BJ (cell line): ENCODE measurements at regions not wholly inside any gene's neighbourhood (a gene's known extent, or its start where the extent isn't known, plus 50 kb on each side); places are given as distances from the start of the nearest gene placed in this dataset.
"Not testable (repeated sequence)": the region's sequence is repeated elsewhere in the genome, so short reads cannot be mapped to it uniquely, and the experiment has no call there.

Experiments
- CTCF ChIA-PET: fragments of 350-600 bp; formaldehyde crosslinking; extraction: SDS; loops from one replicate; lab custom pipeline; 2021; ENCODE audit warnings: antibody characterized with exemption, inconsistent platforms; lab: Yijun Ruan, JAX
- POLR2A ChIA-PET: fragments of 300-600 bp; sonication (Branson Sonifier 250); formaldehyde crosslinking; extraction: SDS; loops from one replicate; lab custom pipeline; 2021; ENCODE audit warnings: antibody characterized with exemption; lab: Charles Lee
- DNase-seq: peaks from one replicate; pipeline ENCODE4 v3.0.0-alpha.2; 2011; ENCODE audit warnings: low read depth
- H3K27me3 ChIP-seq: 2 replicates; pipeline ENCODE4 v1.6.0; 2011; ENCODE audit warnings: low read length; ENCODE audit not compliant: control insufficient read depth, insufficient read depth
- H3K36me3 ChIP-seq: 2 replicates; pipeline ENCODE4 v1.5.1; 2011; ENCODE audit warnings: low read length; ENCODE audit not compliant: control insufficient read depth, insufficient read depth
- H3K4me3 ChIP-seq: 2 replicates; pipeline ENCODE4 v1.5.1; 2011; ENCODE audit warnings: low read depth, mild to moderate bottlenecking, control low read depth, low read length
- TF ChIP-seq, protein P1 (sequence below): IDR thresholded peaks from 2 replicates; pipeline ENCODE4 v1.5.1; 2011; ENCODE audit warnings: low read depth, mild to moderate bottlenecking, control low read depth, inconsistent platforms, low read length, moderate library complexity; ENCODE audit not compliant: insufficient read depth

DNA sequence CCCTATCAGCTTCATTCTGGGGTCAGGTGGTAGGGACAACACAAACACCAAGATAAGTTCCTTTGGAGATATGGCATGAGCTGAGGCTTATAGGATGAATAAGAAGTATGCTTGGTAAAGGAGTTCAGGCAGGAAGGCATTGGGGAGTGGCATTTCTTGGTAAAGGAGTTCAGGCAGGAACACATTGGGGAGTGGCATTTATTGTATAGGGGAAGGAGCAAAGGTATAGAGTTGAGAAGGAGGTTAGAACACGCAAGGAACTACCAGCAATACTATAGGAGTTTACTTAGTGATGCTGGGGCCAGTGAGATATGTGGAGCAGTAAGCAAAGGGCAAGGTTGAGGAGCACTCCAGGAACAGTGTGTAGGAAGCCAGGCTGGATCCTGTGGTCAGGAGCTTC, 625.9 kb downstream of the TTLL7 start:
- H3K4me3 ChIP-seq, DNase-seq, H3K27me3 ChIP-seq, H3K36me3 ChIP-seq, CTCF ChIA-PET, POLR2A ChIA-PET: not testable (repeated sequence)

DNA sequence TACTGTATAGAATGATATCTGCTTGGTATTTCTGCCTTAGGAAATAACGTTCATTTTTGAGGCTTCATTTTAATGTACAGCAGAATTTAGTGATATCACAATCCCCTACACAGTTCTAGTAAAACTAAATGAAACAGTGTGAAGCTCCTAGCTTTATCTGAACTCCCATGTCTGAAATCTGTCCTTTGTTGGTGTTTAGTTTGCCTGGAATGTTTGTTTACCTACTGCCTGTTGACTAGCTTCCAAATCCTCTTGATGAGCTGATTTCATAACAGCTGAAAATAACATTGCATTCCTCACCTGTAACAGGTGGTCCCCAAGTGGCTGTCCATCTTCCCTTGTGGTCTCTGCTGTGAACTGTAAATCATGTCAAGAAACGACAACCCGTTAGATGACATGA, 629.1 kb downstream of the TTLL7 start:
- DNase-seq, CTCF ChIA-PET, POLR2A ChIA-PET, H3K27me3 ChIP-seq, H3K36me3 ChIP-seq, H3K4me3 ChIP-seq: not testable (repeated sequence)

DNA sequence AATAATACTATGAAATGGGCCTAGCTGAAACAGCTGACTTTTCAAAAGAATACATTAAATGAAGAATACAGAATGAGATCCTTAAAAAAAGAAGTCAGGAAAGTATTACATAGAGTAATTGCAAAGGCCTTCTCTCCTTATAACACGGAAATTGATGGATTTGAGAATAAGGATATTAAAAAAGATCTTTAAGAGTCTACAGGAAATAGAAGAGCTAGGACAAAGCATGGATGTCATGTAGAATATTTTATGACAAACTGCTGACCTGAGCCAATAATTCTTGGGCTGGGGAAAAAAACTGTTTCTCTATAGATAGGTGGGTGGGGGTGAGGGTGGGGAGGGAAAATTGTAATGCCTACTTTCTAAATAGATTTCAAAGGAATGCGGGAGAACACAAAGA, 633.6 kb downstream of the TTLL7 start:
- H3K4me3 ChIP-seq, POLR2A ChIA-PET, H3K27me3 ChIP-seq, H3K36me3 ChIP-seq, DNase-seq, CTCF ChIA-PET: not testable (repeated sequence)

DNA sequence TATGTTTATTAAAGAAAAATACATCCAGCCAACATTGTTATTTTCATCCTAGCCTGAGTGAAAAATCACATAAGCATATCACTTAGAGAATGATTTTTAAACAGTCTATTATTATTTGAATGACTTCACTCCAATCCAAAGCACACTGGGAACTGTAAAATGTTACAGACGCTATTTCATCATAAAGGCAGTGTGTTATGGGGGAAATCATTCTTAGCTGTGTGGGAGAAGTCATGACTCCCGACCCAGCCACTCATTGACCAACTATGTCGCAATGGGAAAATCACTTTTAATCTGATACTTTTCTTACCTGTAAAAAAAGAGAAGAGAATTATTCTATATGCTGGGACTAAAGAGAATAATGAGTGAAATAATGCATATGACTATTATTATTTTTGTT, 653.6 kb downstream of the TTLL7 start:
- DNase-seq, CTCF ChIA-PET, H3K4me3 ChIP-seq, POLR2A ChIA-PET, H3K36me3 ChIP-seq, H3K27me3 ChIP-seq: not testable (repeated sequence)

DNA sequence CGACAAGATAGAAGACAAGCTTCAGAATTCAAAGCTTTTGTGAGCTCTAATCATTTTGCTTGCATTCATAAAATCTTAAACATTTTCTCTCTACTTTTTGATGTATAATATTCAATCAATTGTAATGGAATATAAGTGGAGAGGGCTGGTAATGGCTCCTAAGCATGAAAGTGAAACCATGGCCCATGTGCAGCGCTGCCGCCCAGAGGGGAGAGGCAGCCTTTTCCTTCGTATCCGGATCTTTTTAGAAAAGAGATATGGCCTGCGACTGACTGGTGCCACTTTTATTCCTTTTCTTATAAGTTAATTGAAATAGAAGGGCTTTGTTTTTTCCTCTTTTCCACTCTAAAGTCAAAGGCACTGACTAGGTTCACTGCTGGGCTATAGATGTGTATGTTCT, 655.2 kb downstream of the TTLL7 start:
- H3K36me3 ChIP-seq, POLR2A ChIA-PET, CTCF ChIA-PET, DNase-seq, H3K27me3 ChIP-seq, H3K4me3 ChIP-seq: not testable (repeated sequence)

DNA sequence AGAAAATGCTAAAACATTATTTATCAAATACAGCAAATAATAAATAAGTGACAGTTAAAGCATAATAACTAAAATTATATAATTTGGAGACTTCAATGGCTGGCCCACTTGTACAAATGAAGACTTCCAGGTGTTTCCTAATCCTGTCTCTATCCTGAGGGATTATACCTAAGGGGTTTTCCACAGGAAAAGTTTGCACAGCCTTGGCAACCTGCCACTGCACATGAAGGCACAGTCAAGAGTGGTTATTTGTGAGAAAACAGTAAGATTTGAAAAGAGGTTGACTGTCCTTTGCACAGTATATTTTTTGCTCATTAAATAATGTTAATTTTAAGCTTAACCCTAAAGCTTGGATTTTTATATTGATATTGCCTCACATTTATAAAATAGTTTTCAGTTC, 655.9 kb downstream of the TTLL7 start:
- CTCF ChIA-PET, DNase-seq, POLR2A ChIA-PET, H3K36me3 ChIP-seq, H3K4me3 ChIP-seq, H3K27me3 ChIP-seq: not testable (repeated sequence)

DNA sequence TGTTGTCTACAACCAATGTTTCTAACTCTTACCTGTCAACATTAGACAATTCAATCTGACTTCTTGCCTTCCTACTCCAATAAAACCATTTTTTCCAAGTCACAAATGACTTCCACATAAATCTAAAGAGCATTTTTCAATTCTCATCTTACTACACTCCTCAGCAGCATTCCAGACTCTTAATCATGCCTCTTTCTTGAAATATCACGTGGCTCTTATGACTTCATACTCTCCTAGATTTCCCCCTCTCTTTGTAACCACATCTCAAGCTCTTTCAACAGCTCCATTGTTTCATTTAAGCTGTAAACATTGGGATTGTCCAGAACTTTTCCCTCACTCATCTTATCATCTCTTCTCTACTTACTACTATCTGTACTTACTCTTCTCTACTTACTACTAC, 666.6 kb downstream of the TTLL7 start:
- not testable (repeated sequence) for DNase-seq

DNA sequence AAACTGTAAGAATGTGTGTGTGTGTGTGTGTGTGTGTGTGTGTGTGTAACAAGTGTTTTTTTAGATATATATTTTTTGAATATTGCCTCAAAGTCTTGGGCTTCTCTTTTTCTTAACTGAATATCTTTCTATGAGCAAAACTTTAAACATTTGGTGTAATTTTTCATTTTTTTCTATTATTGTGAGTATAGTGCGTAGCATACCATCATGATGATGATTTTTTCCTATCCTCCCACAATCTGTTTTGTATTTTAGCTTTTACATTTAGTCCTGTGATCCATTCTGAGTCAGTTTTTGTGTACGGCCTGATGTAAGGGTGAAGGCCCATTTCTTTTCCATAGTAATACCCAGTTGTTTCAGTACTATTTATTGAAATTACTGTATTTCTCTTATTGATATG, 680.6 kb downstream of the TTLL7 start:
- ChIA-PET POLR2A (no interaction called here), CTCF (no interaction called here)
- H3K36me3 ChIP-seq: no peaks in the 10 kb centered on the region
- no peak overlapping the region for H3K4me3 ChIP-seq
- TF ChIP-seq, protein P1, sequence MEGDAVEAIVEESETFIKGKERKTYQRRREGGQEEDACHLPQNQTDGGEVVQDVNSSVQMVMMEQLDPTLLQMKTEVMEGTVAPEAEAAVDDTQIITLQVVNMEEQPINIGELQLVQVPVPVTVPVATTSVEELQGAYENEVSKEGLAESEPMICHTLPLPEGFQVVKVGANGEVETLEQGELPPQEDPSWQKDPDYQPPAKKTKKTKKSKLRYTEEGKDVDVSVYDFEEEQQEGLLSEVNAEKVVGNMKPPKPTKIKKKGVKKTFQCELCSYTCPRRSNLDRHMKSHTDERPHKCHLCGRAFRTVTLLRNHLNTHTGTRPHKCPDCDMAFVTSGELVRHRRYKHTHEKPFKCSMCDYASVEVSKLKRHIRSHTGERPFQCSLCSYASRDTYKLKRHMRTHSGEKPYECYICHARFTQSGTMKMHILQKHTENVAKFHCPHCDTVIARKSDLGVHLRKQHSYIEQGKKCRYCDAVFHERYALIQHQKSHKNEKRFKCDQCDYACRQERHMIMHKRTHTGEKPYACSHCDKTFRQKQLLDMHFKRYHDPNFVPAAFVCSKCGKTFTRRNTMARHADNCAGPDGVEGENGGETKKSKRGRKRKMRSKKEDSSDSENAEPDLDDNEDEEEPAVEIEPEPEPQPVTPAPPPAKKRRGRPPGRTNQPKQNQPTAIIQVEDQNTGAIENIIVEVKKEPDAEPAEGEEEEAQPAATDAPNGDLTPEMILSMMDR: no peak
- no peak for DNase-seq
- H3K27me3 ChIP-seq: no peaks in the 10 kb centered on the region

More for the DNA sequence above, 666.6 kb downstream of the TTLL7 start:
- POLR2A ChIA-PET, H3K36me3 ChIP-seq, H3K27me3 ChIP-seq, H3K4me3 ChIP-seq, CTCF ChIA-PET: not testable (repeated sequence)

DNA sequence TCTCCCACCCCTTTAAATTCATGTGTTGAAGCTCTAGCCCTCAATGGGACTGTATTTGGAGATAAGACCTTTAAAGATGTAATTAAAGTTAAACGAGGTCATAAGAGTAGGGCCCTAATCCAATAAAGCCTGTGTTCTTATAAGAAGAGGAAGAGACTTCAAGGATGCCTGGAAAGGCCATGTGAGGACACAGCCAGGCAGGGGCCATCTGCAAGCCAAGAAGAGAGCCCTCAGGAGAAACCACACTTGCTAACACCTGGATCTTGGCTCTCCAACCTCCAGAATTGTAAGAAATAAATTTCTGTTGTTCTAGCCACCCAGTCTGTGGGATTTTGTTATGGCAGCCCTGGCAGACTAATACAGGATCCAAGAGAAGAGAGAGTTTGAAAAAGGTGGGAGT, 683.5 kb downstream of the TTLL7 start:
- POLR2A ChIA-PET, H3K27me3 ChIP-seq, CTCF ChIA-PET, DNase-seq, H3K4me3 ChIP-seq, H3K36me3 ChIP-seq: not testable (repeated sequence)

DNA sequence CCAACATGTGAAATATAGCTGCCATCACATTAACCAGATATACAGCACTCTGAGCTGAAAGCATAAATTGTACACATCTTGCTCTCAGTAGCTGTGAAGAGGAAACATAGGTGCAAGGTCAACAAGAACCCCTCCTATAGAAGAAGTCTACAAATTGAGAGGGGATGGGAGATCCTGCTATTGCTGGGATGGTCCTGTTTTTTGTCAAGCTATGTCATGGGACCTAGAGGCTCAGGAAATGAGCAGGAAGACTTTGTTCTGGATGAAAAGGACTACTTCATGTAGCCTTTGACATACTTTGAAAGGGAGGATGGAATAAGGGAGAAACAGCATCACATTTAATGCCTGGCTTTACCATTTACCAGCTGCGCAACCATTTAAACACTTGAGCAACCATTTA, 688.8 kb downstream of the TTLL7 start:
- POLR2A ChIA-PET, H3K36me3 ChIP-seq, DNase-seq, H3K27me3 ChIP-seq, H3K4me3 ChIP-seq, CTCF ChIA-PET: not testable (repeated sequence)

DNA sequence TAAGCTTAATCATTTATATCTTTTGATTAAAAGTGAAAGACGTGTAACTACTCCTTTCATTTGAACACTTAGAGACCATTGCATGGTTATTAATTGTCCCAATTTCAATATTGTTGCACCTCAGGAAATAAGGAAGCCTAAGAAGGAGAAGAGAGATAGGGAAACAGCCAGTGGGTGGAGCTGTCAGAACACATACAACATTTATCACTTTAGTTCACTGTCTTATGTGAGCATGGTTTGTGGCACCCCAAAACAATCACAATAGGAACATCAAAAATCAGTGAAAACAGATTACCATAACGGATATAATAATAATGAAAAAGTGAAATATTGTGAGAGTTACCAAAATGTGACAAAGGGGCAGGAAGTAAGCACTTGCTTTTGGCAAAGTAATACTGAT, 689.9 kb downstream of the TTLL7 start:
- H3K36me3 ChIP-seq, POLR2A ChIA-PET, DNase-seq, H3K4me3 ChIP-seq, CTCF ChIA-PET, H3K27me3 ChIP-seq: not testable (repeated sequence)

DNA sequence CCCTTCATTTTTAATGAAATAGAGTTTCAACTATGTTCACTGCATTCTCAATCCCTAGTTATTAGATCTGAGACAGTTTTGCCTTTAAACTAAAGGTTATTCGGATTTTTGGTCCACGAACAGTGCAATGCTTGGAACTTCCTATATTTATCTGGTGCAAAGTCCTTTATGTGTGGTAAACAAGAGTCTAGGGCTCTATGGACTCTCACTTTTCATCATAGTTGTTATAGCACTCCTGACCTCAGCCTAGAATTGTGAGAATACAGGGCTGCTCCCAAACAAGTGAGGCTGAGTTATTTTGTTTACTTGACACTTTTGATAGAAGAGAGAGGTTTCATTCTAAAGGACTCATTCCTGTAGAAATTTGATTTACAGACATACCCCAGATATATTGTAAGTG, 692.1 kb downstream of the TTLL7 start:
- H3K27me3 ChIP-seq, POLR2A ChIA-PET, DNase-seq, CTCF ChIA-PET, H3K4me3 ChIP-seq, H3K36me3 ChIP-seq: not testable (repeated sequence)

DNA sequence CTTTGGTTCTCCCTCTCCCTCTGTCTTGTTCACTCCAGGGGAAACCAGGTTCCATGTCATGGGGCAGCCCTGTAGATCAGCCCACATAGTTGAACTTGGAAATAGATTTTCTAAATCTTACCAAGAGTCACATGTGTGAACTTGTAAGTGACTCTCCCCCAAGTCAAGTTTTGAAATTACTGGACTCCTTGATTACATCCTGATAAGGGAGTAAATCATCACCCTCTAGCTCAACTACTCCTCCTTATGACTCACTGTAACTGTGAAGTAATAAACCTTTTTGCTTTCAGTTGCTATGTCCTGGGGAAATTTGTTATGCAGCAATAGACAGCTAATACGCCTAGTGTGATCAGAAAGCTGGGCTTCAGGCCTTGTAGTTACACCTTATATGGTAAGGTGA, 703.3 kb downstream of the TTLL7 start:
- CTCF ChIA-PET, H3K27me3 ChIP-seq, DNase-seq, H3K36me3 ChIP-seq, H3K4me3 ChIP-seq, POLR2A ChIA-PET: not testable (repeated sequence)
